GM19238 (cell line): ENCODE measurements at regions not wholly inside any gene's neighbourhood (a gene's known extent, or its start where the extent isn't known, plus 50 kb on each side); places are given as distances from the start of the nearest gene placed in this dataset.
A peak's percentile ranks its signal among the peaks of the same experiment; 100 is the strongest.

ENCODE experiments used
- DNase-seq: peaks from one replicate; pipeline ENCODE4 v3.0.0; 2011; ENCODE audit warnings: low spot score; ENCODE audit not compliant: insufficient read length

DNA sequence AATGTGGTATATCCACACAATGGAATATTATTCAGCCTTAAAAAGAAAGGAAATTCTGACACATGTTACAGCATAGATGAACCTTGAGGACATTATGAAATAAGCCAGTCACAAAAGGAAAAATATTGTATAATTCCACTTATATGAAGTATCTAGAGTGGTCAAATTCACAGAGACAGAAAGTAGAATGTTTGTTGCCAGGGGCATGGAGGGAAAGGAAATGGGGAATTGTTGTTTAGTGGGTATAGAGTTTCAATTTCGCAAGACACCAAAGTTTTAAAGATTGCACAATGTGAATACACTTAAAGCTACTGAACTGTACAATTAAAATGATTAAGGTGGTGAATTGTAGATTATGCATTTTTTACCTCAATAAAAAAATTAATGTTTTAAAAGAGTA, 92.9 kb downstream of the TXNL1 start:
- no peak for DNase-seq

DNA sequence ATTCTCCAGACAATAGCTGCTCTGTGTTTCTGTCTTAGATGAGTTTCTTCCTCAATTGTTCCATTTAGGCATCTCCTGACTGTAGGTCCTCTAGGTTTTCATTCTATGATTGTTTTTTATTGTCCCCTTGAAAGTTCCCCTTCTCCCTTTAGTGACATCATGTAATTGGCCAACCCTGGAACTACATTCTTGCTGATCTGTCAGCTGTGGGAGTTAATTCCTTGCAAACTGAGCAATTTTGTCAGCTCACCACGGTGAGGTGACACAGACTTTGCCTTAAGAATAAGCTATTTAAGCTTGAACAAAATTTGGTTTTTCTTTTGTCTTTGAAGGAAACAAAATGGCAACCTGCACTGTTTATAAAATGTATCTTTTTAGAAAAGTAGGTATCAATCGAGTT, 95.9 kb downstream of the TXNL1 start:
- no peak for DNase-seq

DNA sequence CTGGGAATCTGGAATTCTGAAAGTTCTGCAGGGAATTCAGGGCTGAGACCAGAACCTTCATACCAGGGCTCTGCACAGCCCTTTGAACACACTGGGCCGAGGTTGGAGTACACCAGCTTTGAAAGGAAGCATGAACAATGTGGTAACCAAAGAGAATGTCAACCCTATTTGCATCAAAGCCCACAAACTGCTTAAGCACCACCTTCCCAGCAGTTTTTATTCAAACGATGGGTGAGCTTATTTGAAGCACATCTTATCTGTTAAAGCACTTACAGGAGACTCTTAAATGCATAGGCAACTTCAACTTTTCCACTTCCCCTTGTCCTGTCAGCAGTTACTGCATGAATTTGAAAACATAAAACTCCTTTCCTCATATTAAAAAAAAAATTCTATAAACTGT, 96.6 kb downstream of the TXNL1 start:
- no peak for DNase-seq

DNA sequence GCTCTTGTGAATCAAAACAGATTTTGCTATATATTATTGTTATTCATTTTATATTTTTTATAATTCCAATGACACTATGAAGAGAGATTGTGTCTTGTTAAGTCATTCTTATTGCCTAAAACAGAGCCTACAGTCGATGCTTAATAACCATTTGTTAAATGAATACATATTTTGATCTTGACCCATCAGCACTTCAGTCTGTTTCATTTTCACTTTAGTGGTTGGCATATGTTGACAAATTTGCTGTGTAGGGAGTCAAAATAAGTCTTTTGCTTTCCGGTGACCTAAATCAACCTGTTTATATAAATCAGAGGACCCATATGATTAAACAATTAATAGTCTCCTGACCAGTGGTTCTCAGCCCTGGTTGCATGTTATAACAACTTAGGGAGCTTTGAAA, 97.1 kb downstream of the TXNL1 start:
- no peak for DNase-seq

DNA sequence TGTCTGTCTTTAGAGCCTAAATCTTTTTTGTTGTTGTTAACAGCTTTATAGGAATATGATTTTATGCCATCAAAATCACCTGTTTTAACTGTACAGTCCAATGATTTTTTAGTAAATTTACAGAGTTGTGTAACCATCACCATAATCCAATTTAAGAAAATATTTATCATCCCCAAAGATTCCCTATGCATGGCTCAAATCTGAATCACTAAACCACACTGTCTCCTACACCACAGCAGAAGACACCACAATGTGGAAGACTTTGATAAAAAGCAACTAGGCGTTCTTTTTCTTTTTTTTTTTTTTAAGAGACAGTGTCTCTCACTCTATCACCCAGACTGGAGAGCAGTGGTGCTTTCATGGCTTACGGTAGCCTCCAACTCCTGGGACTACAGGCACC, 99.6 kb downstream of the TXNL1 start:
- DNase-seq: no peak

DNA sequence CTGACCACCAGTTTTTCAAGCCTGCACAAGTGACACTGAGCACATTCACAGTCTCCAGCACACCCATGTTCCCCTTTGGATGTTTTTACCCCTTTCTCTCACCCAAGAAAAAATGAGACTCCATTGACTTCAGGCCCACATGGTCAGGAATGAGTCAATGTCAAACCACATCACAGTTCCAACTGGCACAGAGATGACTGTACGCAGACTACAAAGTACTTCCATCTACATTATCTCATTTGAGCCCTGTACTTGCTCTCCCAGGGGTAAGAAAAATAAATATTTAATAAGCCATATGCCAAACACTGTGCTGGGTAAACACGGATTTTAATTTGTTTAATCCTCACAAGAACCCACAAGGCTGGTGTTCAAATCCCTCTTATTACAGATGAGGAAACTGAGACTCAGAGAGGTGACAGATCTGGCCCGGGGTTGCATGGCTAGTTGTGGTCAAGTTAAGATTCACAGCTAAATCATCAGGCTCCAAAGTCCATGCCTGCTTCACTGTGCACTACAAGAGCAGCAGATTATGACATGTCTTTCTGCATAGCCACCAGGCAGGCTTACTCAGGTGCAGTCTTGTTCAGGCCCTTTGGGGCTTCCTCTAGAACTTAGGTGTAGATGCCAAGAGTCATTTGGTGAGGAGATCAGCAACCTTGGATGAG, 106.1 kb downstream of the TXNL1 start:
- DNase-seq: peak; percentile 6

DNA sequence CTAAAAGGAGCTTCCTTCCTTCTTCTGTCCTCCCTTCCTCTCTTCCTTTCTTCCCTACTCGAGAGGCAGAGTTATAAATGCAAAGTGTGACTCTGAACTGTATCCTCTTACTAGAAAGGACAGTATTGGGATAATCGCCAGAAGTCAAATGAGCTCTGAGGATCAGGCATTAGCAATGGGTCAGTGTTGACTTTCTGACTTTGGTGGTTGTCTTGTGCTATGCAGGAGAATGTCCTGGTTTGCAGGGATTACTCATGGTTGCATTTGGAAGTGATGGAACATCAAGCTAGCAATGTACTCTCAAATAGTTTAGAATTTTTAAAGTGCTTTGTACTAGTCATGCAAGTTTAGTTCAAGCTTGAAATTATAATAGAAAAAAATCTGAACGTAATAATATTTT, 115.6 kb downstream of the TXNL1 start:
- no peak for DNase-seq

DNA sequence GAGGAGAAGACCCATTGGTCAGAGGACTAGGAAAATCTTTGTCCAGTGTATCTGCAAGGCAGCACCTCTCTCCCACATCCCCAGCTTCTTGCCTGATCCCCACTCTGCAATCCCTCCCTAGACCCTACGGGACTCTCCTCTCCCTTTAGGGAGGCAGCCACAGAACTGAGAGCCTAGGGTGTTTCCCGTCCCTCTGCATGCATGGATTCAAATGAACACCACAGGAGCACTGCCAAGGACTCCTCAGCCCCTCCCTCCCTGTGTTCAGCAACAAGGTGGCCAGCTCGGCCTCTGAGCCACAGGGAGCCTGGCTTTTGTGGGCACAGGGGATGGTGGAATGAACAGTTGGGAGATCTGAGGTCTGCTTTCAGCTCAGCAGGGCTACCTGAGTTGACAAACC, 117.1 kb downstream of the TXNL1 start:
- DNase-seq: no peak

DNA sequence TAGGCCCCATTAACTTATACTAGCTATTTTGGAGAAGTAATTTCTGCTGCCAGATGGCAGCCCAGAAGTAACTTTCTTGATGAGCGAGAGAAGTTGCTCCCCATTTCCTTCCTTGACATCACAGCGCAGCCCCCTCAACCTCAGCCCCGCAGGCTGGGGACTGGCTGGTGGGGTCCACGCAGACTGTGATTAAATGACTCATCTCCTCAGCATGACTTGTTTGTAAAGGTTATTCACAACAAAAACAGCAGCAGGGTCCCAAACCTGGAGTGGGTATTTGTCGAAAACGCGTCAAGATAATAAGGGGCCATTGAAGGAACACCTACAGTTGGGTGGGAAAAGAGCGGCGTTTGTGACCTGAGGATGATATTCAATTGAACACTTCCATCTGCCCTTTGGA, 120.6 kb downstream of the TXNL1 start:
- DNase-seq: no peak

DNA sequence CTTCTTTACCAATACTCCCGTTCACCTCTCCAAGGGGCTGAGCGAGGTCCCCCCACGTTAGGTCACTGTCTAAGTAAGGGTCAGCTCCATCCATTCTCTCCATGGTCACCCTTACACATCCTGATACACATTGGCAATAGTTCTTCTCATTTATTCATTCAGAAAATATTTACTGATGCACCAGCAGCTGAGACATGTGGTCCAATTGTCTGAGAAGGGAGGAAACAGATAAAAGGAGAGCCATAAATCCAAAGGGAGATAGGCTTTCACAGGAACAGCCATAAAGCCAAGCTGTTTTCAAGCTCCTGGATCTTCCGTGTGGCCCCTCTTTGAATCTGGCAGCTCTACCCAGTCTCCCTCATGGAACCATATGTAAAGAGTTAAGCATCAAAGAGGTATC, 121.2 kb downstream of the TXNL1 start:
- DNase-seq: no peak

DNA sequence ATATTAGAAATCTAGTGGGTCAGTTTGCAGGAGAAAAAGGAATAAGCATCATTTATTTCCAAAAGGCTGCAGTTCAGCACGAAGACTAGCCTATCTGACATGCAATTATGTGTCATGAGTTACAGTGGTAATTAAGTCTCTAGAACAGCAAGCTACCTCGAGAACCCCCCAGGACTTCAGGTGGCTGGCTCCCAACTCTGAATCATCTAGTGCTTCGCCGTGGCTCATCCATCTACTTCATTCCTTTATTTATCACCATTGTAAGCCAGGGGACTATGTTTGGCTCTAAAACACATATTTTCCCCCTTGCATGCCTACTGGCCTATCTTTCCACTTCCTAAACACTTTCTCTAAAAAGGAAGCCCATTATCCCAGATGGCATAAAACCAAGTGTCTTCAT, 121.6 kb downstream of the TXNL1 start:
- no peak for DNase-seq

DNA sequence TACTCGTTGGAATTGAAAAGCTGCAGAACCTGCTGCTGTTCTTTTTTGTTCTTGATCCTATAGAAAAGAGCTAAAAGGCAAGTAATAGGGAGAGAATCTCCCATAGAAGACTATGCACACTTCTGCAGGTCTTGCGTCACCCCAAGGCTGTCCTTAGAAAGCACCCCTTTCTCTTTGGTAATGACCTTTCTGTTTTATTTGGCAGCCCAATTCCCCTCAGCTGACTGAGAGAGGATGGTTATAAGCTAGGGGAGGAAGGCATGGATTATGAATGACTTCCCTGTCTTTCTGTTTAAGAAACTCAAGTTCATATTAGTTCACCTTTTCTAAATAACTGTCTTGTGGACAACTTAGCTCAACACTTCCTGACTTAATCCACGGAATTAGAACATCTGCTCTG, 122.9 kb downstream of the TXNL1 start:
- DNase-seq: no peak

DNA sequence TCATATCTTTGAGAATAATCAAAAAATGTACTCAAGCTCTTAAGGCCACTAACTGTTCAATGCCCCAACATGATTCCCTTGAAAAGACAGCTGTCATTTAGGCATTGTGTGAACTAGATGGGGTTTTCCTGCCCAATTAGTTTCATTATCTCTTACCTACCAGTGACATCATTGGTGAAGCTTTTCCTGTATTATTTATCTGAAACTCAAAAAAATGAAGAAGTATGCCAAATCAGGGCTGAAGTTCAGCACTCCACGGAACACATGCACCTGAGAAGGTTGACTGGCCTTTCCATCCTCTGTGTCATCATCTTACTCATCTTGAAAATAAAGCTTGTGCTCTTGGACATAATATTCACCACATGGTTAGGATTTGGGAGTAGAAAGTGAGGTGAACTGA, 126.4 kb downstream of the TXNL1 start:
- no peak for DNase-seq

DNA sequence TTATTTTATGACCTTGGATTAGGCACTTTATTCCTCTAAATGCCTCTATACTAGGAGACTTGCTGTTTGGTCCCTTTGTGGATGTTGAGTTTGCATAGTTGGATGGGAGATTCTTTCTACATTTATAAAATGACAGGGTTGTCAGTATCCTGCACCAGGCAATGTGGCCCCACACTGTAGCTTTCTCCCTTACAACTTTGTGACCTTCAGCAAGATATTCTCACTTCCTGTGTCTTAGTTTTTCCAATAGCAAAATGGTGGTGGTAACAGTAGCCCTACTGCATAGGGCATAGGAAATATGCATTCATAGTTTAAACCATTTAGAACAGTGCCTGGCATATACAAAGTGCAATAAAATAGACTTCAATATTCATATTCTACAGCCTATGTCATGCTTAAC, 128.3 kb downstream of the TXNL1 start:
- DNase-seq: no peak

DNA sequence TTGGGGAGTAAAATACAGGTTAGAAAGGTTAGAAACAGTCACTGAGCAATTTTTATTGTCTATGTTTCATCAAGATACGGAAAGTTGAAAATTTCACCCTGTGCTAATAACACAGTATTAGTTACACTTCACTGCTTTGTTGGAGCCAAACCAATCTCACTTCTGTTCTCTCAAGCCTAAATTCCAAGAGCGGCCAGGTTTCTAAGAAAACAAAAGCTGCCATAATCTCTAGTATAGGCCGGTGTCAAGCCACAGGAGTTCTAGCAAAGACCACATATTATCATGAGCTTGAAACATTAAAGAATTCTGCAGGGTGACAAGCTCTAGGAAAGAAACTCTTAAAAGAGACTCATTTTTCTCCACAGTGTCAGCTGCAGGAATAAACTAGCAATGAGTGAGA, 128.7 kb downstream of the TXNL1 start:
- DNase-seq: no peak

DNA sequence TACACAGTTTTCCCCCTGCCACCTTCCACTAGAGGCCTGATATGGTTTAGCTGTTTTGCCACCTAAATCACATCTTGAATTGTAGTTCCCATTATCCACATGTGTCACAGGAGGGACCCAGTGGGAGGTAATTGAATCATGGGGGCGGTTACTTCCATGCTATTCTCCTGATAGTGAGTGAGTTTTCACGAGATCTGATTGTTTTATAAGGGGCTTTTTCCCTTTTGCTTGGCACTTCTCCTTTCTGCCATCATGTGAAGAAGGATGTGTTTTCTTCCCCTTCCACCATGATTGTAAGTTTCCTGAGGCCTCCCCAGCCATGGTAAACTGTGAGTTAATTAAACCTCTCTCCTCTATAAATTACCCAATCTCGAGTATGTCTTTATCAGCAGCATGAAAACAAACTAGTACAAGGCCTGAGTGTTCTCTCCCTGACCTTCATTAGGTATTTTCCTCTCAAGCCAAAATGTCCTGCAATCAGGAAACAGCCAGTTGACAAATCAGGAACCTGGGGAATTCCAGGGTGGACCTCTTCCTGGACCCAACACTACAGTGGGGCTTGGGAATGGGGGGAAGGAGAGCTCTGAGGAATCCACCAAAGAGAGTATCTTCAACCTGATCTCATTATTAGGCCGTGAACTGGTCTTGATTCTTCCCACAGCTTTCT, 129.9 kb downstream of the TXNL1 start:
- DNase-seq: no peak

DNA sequence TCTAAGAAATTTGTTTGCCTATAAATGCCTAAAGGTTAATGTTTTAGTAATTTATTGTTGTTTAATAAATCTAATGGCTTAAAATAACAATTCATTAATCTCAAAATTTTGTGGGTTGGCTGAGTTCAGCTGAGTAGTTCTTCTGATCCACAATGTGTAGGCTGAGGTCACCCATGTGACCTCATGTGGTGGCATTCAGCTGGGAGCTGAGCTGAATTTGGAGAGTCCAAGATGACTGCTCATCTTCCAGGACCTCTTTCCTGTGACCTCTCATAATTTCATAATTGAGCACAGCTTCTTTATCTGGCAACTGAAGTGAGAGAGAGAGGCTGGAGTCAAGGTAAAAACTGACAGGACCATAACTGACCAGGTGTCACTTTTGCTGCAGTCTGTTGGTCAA, 132.4 kb downstream of the TXNL1 start:
- DNase-seq: no peak

DNA sequence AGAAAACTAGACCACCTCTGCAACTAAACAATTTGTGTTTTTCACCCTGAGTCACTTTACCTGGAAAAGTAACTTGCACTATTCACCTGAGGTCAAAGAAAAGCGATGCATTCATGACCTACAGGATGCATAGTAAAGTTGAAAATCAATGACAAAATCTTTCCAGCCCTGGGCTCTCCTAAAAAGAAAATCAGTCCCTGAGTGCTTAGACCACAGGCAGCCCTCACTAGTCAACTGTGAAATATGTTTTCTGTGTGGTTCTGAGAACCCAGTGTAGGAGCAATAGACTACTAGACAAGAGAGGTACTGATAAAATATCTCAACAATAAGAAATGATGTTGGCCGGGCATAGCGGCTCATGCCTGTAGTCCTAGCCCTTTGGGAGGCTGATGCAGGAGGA, 133.1 kb downstream of the TXNL1 start:
- no peak for DNase-seq

DNA sequence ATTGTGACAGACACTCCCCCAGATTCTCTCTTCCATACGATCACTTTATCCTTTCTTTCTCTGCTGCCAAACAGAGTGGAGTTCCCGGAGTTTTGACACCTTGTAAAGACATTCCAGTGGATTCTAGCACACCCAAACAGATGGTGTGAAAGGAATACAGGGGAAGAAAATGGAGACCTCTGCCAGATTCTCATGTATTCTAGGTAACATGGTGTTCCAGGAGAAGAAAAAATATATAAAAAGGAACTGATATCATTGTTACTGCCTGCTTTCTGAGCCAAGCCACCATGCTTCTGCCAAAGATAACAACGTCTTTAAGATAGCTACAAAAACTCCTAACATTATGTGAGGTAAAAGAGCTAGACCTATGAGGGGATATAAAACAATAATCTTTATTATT, 136.5 kb downstream of the TXNL1 start:
- DNase-seq: no peak

DNA sequence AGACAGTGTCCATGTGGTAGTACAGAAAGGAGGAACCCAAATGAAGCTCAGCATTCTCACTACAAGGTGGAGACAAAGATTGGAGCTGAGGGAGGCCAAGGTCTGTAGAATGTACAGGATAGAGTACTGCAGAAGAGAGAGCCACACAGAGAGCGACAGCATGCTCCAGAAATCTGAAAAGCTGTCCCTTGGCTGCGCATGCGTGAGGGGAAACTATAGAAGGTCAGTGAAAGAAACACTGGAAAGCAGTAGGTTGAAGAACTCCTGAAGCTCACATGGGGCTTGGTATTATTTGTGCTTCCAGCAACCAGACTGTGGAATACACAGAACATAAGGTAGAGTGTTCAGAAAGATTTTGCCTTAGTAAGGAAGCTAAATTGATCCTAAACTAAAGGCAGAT, 142.5 kb downstream of the TXNL1 start:
- DNase-seq: no peak

DNA sequence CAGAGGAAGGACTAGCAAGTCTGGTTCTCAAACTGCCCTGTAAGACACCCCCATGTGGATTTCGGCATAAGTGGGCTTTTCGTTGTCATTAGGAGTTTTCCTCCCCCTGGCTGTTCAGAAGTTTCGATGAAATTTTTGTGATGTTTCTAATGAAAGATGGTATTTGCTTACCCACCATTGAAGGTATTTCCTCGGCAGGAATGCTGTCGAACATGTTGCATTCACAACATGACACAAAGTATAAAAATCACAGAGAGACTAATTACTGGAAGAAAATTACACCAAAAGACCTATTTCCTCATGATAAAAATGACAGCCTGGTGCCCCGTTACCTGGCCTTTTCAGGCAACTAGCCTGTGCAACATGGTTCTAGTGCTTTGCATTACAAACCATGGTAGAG, 144.9 kb downstream of the TXNL1 start:
- no peak for DNase-seq

DNA sequence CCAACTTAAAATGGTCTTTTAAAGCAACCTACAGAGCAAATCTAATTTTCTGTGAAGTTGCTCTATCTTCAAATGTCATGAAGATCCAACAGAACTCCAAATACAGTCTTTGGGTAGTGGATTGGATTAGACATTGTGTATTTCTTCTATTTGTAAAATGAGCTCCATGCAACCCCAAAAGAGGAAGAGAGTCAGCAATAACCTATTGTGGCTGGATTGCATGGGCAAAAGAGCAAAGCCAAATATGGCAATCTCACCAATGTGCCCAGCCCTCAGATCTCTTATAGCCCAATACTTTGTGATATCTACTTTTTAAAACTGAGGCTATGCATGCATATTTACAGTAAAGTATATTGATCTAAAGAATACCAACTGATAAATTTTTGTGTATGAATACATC, 146.3 kb downstream of the TXNL1 start:
- DNase-seq: no peak

DNA sequence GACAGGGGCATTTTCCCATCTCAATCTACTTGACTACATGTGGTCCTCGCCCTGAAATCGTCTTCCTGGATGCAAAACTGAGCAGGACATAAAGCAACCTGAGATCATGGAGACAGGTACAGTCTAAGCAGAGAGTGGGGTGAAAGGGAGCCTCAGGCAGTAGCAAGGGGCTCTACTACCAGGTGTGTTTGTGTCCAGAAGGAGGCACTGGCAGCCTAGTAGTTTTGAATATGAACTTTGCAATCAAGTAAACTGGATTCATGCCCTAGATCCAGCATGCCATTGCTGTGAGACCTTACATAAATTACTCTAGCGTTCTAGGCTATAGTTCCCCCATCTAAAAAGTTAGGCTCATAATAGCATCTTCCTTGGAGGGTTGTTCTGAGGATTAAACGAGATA, 147.4 kb downstream of the TXNL1 start:
- no peak for DNase-seq

DNA sequence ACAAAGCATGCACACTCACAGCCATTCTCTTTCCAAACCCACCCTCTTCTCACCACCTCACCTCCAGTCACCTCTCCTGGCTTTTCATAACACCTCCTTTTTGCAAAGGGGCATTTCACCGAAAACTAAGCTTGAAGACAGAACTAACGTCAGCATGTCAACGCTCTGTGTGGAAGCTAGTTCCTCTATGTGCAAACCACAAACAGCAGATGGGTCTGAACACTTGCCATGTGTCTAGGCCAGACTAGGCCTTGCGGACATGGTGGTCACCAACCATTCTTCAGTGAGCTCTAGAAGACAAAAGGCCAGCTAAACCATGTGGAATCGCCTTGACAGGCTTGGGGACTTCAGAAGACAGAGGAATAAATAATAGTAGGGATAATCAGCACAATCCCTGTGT, 148.5 kb downstream of the TXNL1 start:
- DNase-seq: no peak
